Stimulated activated CD8-positive, alpha-beta memory T cell treated with anti-CD3 and anti-CD28 coated beads, Interleukin-7, amount 100 ng/mL, for 48 hours (primary cell): ENCODE measurements at regions not wholly inside any gene's neighbourhood (a gene's known extent, or its start where the extent isn't known, plus 50 kb on each side); places are given as distances from the start of the nearest gene placed in this dataset.

Experiments
- DNase-seq, 2 donors: peaks; one replicate each; pipeline ENCODE4 v3.0.0-alpha.2; 2020; ENCODE audit warnings: low read depth in 1 of 2; ENCODE audit errors: extremely low read depth in 1 of 2

DNA sequence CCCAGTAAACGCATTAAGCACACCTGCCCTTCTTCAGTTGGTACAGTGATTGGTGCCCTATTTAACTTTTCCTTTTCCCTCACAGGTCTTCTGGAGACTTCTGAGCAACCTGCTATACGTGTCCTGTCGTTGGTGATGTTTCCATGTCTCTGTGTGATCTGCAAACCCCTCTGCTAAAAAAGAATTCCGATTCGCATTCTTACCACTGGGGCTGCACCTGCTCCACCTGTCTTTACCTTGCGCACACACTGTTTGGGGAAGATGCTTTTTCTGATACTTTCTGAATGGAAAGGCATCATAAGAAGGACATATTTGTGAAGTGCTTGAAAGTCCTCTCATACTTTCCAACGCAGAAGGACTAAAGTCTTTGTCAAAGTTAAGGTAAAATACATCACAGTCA is 323.9 kb upstream of the SOX11 start:
- DNase-seq, result no peak

DNA sequence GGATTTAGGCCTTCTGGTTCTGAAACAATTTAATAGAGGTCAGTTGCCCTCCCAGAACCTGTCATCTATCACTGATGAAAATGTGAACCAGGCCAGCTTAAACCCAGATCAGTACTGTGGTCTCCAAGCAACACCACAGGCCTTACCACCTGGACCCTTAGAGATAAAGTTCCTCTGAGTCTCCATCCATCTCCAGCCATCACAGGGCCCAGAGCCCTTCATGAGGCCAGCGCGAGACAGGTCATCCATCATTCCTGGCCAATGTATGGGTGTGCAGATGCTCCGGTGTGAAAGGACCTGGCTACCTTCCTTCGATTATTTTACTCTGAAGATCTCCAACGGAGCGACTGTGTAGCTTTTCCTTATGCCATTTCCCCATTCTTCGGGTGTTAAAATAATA is 322.7 kb upstream of the SOX11 start:
- no peak for DNase-seq

DNA sequence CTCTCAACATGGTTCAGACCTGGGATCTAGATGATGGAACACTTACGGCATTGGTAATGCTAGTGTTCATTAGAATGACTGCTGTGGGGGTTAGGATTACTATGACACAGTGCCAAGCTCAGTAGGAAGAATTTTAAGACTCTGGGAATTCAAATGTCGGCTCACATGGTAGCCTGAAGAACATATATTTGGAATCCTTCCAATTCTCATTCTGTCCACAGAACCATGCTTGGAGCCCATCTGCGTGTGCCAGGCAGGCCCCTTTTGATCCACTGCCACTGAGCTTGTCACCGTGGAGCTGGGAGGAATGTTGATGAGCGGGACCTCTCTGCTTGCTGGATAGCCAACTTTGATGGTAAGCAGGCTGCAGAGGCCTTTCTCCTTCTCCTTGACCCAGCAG is 322.0 kb upstream of the SOX11 start:
- DNase-seq, result no peak

DNA sequence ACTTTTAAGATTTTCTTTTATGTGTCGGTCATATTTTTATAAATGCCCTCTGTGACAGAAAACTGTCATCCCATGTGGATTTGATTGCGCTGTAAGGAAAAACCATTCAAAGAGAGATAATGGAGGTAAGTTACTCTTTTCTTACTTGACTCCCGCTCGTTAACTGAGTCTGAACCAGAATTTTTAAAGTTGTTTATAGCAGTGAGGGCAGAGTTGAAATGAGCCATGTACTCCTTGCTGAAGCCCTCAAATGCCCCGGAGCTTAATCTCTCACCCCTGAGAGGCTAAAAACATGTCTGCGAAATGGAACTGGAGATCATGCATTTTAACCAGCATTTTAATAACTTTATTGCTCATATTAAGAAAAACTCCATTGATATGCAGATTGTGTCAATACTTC is 320.0 kb upstream of the SOX11 start:
- no peak for DNase-seq

DNA sequence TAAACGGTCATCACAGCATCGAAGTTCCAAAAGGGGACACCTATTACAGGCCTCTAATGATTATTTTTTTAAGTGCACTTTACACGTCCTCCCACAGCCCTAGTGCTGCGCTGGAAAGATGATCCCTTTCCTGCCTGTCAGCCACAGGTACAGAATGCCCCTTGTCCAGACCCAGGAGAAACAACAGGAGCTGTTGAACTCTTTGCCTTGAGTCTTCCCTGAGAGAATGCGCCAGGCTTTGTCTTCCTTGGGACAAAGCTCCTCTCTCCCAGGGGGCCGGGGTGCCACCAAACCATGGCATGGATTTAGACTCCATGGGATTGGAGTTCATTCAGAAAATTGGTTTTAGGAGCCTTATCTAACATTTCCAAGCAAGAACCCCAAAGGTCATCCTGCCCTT is 319.0 kb upstream of the SOX11 start:
- no peak for DNase-seq

DNA sequence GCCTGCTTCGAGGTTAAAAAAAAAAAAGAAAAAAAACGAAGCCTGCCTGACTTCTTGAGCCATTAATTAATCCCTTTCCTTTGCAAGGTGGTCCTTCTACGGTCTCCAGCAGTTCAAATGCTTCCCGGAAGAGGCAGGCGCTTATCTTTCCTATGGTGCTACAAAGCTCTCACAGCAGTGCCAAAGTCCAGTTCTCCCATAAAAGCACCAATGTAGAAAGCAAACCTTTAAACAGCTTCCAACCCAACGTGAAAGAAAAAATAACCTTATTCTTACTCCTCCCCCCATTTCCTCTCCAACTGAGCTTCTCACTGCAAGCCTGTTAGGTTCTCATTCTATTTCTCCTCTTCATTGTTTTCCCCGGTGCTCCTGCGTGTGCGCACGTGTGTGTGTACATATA is 317.4 kb upstream of the SOX11 start:
- DNase-seq, result no peak

DNA sequence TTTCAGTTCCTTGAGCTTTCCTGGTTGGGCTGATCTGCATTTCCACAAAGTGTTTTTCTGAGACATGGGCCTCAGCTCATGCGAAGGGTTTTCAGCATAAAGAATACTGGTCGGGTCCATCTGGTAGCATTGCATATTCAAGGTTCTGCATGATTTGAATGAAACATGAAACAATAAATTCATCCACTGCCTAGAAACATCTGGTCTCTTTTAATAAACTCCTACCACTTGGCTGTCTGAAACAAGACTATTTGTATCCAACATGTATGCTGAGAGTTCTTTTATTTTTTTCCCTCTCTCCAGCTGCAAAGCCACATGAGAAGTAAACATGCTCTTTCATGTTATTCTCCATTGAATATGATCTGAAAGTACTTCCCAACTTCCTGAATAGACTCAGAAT is 314.9 kb upstream of the SOX11 start:
- DNase-seq, result no peak

DNA sequence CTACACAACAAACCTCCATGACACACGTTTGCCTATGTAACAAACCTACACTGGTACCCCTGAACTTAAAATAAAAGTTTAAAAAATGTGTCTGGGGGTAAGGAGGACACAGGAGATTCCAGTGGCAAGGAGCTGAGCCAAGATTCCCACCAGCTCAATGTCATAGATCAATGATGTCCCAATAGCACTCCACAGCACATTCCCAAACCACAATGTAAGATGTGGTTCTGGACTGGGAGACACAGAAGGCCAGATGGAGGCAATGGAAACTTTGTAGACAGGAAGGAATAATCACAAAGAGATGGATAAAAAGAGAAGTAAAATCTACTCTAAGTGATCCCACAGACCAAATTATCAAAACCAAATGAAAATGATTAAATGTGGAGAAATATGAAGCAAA is 312.4 kb upstream of the SOX11 start:
- DNase-seq, result no peak

DNA sequence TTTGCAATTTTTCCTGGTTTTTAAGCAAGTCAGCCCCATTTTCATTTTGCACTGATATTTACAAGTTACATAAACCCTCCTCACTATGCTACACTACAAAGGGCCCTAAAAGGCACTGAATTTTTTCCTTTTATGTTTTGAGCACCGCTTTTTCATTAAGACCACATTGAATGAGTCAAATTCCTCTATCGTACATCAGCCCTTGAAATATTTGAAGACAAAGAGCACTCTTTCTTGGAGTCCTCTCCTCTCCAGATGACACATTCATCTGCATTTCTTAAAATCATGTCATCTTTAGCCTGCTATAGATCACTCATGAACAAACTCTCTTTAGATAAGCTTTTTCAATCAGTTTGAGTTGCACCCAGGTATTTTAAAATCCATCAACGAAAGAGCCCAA is 306.6 kb upstream of the SOX11 start:
- no peak for DNase-seq

DNA sequence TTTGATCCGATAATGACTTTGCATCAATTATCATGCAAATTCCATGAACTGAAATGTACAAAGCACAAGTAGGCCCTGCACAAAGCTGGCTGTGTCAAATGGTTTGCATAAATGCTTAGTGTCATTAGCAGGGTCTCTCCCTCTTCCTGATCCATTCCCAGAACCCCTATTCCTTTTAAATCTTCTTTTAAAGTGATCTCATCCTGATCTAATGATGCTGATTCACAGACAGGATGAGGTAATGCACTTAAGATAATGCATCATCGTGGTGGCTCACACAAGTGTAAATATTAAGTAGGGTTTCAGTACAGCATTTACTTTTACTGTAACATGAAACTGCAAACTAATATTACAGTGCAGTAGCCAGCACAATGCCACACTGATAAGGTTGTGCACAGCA is 304.8 kb upstream of the SOX11 start:
- no peak for DNase-seq

DNA sequence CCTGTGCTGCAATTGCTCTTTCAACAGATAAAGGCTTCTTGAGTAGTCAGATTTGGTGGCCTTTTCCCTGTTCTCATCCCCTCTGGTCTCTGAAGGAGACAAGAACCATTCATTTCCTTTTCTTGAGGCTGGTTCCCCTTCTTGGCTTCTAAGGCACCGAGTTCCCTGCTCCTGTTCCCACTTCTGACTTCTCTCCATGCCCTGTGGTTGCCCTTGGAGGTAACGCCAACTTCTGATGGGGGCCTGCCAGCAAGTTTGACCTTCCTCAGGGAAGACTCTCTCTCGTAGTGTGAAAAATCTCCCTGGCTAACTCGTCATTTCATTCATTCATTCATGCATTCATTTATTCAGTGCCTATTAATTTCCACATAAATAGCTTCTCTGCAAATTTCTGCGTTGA is 302.4 kb upstream of the SOX11 start:
- DNase-seq, result no peak

DNA sequence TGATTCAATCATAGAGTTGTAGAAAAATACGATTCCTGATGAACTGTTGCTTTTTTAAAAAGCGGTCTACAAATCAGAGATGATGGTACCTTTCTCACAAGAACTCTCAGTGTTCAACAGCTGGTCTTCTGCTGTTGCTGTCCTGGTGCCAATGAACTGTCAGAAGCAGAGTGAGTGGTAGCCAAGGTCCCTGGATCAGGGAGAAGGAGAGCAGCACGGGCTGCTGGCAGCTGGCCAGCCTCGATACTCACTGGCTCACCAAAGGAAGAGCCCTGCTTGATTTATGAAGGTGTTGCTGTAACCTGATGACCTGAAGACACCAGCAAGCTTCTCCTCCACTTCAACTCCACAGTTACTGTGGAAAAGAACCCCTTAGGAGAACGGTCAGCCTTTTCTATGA is 300.8 kb upstream of the SOX11 start:
- no peak for DNase-seq

DNA sequence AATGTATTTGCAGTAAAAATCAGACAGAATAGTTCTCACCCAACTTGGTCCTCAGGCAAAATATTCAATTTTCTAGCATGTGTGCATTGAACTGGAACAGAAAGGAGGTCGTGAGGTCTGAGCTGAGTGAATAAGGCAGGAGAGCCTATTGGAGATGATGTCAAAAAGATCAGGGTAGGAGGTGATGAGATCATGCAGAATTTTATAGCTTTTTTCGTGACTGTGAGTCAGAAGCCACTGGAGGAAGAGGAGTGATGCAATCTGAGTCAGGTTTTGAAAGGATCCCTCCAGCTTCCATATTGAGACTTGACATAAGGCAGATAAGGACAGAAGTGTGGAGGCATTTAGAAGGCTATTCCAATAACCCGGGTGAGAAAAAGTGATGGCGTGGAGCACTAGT is 299.5 kb upstream of the SOX11 start:
- no peak for DNase-seq

DNA sequence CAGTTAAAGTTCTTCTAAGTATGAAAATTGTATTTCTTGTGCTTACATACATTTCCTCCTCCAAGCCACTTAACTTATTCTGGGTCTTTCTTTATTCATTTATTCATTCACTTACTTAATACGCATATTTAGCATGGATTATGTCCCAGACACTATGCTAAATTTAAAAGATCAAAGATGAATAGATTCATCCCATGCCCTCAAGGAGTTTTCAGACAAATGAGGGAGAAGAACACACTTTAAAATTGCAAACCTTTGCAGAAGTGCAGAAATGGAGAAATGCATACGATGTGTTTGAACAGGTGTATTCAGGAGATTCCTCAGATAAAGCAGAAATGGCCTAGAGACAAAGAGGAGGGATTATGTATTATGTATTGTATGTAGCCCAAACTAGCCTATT is 298.7 kb upstream of the SOX11 start:
- DNase-seq, result no peak

DNA sequence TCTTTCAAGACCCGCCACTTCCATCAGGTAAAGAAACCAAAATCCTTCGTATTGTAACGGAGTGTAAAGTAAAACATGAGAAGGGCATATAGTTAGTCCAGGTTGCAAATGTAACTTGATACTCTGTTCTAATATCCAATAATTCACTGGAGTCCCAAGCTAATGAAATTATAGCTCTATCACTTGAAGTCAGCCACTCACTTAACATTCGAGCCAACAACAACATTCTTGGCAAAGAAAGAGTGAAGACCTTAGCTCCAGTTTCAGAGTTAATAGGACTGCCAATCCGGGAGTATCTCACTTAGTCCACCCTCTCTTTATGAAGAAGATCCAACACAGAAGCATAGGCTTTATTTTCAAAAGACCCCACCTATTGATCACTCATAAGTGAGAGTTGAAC is 298.0 kb upstream of the SOX11 start:
- no peak for DNase-seq

DNA sequence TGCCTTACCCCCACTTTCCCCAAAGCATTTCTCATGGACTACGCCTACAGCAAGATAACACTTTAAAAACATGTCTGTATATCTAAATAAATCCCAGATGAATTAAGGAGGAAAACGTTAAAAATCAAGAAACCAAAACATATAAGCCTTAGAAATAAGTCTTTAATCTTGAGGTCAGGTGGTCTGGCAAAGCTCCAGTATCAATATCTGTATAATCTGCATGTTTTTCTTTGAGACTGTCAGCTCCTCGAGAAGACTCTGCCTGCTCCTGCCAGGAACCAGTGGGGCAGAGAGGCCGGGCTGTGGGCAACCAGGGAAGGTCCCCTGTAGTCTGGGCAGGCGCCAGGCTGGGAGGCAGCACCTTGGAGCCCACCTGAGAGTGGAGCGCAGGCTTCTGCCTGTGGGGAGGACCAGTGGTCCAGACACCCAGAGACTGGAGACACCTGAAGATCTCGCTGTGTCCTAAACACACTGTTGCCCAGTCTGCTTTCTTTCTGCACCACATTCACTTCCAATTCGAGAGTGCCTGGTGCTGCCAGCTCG is 291.0 kb upstream of the SOX11 start:
- DNase-seq, result no peak

DNA sequence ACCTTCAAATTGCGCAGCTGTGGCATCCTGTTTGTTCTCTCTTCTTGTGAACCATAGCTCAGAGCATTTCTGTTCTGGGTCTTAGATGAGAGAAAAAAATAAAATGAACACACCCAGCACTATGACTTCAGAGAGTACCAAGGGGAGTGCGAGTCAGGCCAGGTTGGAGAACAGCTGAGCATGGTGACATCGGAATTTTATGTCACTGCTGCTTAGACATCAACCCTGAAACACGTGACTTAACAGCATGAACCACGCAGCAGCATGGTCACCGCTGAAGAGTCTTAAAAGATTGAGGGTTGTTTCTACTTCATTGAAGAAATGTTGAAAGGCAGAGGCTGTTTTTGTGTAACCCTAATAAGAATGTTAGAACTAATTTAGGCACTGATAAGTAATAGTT is 288.8 kb upstream of the SOX11 start:
- no peak for DNase-seq

DNA sequence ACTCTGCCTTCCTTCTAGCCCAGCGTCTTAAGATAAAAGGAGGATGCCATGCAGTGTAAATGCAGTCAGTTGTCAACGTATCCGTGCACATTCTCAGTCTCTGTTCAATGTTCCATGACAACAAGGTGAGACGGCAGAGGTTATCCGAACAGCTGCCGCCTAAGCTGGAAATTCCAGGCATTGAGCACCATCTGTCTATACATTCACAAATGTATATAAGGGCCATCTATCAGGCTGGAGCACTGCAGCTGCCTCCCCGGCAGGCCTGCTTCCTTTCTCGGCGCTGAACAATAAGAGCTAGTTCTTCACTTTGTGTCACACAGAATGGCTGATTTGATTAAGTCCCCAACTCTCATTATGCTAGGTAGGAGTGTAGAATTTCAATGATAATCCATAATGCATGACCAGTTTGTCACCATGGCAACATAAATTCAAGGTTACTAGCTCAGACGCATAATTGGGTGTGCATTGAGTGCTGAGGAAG is 282.2 kb upstream of the SOX11 start:
- no peak for DNase-seq

DNA sequence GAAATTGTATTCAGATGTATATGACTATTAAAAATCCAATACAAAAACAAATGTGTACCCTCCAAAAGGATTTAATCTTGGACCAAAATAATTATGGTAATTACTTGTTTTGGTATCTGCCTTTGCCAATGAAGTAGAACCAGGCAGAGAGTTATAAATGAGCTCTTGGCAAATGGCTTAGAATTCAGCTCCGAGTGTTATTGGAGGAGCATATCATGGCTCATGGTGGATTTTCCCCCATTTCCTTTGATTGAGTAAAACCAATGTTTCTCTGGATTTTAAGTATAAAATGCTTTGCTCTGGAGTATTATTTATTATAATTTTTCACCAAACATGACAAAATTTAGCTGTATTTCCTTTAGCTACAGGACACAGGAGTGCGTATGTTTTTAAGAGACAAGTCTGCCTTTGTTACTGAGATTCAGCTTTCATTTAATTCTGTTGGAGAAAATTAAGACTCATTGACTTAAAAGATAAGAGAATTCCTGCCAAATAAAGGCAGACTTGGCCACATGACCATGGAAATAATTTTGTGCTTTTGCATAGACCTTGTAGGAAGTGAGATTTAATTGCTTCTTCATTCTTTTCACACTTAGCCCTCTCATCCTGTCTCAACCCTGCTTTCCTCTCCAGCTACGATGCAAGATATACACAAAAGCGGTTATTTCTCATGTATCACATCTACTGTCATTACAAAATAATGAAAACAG is 281.0 kb upstream of the SOX11 start:
- no peak for DNase-seq

DNA sequence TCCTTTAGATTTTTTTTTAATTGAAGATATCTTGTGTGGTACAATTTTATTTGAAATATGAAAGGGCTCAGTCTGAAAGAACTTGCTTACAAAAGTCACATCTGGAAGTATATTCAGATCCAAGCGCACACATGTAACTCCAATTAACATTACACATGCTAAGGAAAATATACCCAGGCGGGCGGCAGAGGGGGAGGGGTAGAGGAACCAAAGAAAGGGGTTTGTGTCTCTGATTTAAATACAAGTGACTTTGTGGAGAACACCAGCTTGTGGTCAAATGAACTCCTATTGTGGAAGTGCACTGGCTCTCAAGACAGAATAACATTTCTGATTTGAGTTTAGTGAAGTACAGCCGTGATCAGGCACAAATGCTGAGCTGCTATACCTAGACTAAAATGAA is 280.2 kb upstream of the SOX11 start:
- no peak for DNase-seq

DNA sequence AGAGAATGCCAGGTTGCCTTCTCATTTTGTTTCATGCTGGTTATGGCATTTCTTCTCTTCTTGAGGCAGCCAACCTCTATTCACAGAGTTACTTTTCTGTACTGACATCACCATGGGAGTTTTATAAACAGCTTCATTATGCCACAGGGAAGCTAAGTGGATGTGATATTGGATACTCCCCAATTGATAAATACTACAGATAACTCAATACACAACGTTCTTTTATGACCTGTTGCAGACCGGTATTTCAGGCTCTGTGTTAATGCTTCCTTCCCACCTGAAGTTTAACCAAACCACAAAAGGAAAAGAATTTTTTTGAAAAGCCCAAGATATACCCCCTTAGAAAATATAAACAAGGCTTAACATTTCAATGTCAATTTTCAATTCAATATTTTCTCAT is 258.3 kb upstream of the SOX11 start:
- no peak for DNase-seq

DNA sequence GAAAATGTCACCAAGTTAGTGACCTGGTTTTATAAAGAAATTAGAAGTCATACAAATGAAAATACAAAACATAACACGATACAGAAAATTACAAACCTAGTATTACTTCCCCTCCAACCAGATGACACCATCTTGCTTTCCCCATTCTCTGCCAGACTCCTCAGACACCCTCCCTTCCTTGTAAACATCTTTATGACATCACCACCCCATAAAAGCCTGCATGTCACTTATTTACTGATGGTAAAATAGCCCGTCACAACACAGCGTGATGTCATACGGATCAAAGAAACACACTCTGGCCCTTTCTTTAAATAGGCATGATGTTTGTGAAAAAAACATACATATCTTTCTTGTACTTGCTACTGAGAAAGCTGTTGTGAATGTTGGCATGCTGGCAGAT is 254.8 kb upstream of the SOX11 start:
- DNase-seq, result no peak

DNA sequence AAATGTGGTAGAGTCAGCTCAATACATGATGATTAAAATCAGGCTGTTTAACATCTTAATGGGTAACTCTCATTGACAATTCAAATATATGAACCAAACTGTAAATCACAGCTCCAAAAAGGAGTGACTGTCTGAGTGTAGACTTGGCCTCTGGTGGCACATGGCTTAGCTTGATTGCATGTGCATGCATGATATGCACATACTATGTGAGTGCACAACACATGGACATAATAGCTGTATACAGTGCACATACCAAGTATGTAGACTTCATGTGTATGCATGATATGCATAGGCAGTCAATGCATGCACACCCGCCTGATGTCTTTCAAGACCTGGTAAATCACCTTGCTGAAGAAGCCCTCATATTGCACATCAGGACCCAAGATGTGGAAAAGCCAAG is 252.0 kb upstream of the SOX11 start:
- DNase-seq, result no peak
